SK-N-SH (cell line): ENCODE measurements at regions not wholly inside any gene's neighbourhood (a gene's known extent, or its start where the extent isn't known, plus 50 kb on each side); places are given as distances from the start of the nearest gene placed in this dataset.
"Not testable (repeated sequence)": the region's sequence is repeated elsewhere in the genome, so short reads cannot be mapped to it uniquely, and the experiment has no call there.

Source experiments
- RCOR1 ChIP-seq: fragments of 150-350 bp; IDR thresholded peaks from 2 replicates; pipeline ENCODE4 v1.6.1; 2017; ENCODE audit warnings: antibody characterized with exemption, low read length
- RXRA ChIP-seq: IDR thresholded peaks from 2 replicates; pipeline ENCODE4 v1.4.0; 2012; ENCODE audit warnings: low read depth, mild to moderate bottlenecking, borderline replicate concordance
- SMC3 ChIP-seq: IDR thresholded peaks from 2 replicates; pipeline ENCODE4 v1.6.1; 2012; ENCODE audit warnings: low read depth, low read length, improper control_type of control experiment
- TAF1 ChIP-seq: IDR thresholded peaks from 2 replicates; pipeline ENCODE4 v1.6.1; 2012; ENCODE audit warnings: low read depth, mild to moderate bottlenecking, low read length, moderate library complexity, borderline replicate concordance
- TEAD4 ChIP-seq: IDR thresholded peaks from 2 replicates; pipeline ENCODE4 v1.4.0; 2012; ENCODE audit warnings: mild to moderate bottlenecking, borderline replicate concordance; ENCODE audit not compliant: insufficient read depth
- TF ChIP-seq, protein P1 (sequence below): IDR thresholded peaks from 2 replicates; pipeline ENCODE4 v1.6.1; 2012; ENCODE audit warnings: mild to moderate bottlenecking, low read depth, low read length, moderate library complexity
- TF ChIP-seq, protein P2 (sequence below): fragments of 200-600 bp; sonication (generic); IDR thresholded peaks from 2 replicates; pipeline ENCODE4 v1.6.1; 2017; ENCODE audit warnings: antibody characterized with exemption, mild to moderate bottlenecking, moderate library complexity
- TF ChIP-seq, protein P3 (sequence below): fragments of 150-350 bp; IDR thresholded peaks from 2 replicates; pipeline ENCODE4 v1.6.1; 2017; ENCODE audit warnings: antibody characterized with exemption, low read length, low read depth, borderline replicate concordance
- TF ChIP-seq, protein P4 (sequence below): IDR thresholded peaks from 2 replicates; pipeline ENCODE4; 2012
- TF ChIP-seq, protein P5 (sequence below): IDR thresholded peaks from 2 replicates; pipeline ENCODE4 v1.4.0; 2012; ENCODE audit warnings: low read depth

DNA sequence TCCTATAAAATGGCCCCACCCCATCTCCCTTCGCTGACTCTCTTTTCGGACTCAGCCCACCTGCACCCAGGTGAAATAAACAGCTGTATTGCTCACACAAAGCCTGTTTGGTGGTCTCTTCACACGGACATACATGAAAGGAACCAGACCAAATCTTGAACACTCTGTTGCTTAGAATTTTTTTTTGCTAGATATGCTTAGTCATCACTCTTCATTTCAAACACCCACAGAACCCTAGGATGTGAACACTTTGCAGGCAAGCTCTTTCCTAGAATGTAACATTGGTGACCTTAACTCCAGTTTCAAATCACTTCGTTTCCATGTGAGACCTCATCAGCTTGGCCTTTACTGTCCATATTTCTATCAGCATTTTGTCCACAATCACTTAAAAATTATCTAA, 530.3 kb upstream of the KLHL4 start:
- TF ChIP-seq, protein P1, sequence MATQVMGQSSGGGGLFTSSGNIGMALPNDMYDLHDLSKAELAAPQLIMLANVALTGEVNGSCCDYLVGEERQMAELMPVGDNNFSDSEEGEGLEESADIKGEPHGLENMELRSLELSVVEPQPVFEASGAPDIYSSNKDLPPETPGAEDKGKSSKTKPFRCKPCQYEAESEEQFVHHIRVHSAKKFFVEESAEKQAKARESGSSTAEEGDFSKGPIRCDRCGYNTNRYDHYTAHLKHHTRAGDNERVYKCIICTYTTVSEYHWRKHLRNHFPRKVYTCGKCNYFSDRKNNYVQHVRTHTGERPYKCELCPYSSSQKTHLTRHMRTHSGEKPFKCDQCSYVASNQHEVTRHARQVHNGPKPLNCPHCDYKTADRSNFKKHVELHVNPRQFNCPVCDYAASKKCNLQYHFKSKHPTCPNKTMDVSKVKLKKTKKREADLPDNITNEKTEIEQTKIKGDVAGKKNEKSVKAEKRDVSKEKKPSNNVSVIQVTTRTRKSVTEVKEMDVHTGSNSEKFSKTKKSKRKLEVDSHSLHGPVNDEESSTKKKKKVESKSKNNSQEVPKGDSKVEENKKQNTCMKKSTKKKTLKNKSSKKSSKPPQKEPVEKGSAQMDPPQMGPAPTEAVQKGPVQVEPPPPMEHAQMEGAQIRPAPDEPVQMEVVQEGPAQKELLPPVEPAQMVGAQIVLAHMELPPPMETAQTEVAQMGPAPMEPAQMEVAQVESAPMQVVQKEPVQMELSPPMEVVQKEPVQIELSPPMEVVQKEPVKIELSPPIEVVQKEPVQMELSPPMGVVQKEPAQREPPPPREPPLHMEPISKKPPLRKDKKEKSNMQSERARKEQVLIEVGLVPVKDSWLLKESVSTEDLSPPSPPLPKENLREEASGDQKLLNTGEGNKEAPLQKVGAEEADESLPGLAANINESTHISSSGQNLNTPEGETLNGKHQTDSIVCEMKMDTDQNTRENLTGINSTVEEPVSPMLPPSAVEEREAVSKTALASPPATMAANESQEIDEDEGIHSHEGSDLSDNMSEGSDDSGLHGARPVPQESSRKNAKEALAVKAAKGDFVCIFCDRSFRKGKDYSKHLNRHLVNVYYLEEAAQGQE: not testable (repeated sequence)
- TF ChIP-seq, protein P2, sequence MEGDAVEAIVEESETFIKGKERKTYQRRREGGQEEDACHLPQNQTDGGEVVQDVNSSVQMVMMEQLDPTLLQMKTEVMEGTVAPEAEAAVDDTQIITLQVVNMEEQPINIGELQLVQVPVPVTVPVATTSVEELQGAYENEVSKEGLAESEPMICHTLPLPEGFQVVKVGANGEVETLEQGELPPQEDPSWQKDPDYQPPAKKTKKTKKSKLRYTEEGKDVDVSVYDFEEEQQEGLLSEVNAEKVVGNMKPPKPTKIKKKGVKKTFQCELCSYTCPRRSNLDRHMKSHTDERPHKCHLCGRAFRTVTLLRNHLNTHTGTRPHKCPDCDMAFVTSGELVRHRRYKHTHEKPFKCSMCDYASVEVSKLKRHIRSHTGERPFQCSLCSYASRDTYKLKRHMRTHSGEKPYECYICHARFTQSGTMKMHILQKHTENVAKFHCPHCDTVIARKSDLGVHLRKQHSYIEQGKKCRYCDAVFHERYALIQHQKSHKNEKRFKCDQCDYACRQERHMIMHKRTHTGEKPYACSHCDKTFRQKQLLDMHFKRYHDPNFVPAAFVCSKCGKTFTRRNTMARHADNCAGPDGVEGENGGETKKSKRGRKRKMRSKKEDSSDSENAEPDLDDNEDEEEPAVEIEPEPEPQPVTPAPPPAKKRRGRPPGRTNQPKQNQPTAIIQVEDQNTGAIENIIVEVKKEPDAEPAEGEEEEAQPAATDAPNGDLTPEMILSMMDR: not testable (repeated sequence)
- TF ChIP-seq SMC3, TEAD4, RCOR1, TAF1, RXRA: not testable (repeated sequence)
- TF ChIP-seq, protein P3, sequence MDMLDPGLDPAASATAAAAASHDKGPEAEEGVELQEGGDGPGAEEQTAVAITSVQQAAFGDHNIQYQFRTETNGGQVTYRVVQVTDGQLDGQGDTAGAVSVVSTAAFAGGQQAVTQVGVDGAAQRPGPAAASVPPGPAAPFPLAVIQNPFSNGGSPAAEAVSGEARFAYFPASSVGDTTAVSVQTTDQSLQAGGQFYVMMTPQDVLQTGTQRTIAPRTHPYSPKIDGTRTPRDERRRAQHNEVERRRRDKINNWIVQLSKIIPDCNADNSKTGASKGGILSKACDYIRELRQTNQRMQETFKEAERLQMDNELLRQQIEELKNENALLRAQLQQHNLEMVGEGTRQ: not testable (repeated sequence)
- TF ChIP-seq, protein P4, sequence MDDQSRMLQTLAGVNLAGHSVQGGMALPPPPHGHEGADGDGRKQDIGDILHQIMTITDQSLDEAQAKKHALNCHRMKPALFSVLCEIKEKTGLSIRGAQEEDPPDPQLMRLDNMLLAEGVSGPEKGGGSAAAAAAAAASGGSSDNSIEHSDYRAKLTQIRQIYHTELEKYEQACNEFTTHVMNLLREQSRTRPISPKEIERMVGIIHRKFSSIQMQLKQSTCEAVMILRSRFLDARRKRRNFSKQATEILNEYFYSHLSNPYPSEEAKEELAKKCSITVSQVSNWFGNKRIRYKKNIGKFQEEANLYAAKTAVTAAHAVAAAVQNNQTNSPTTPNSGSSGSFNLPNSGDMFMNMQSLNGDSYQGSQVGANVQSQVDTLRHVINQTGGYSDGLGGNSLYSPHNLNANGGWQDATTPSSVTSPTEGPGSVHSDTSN: not testable (repeated sequence)
- TF ChIP-seq, protein P5, sequence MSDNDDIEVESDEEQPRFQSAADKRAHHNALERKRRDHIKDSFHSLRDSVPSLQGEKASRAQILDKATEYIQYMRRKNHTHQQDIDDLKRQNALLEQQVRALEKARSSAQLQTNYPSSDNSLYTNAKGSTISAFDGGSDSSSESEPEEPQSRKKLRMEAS: not testable (repeated sequence)
